SW 1271 (cell line): ENCODE measurements at regions not wholly inside any gene's neighbourhood (a gene's known extent, or its start where the extent isn't known, plus 50 kb on each side); places are given as distances from the start of the nearest gene placed in this dataset.
"Not testable (repeated sequence)": the region's sequence is repeated elsewhere in the genome, so short reads cannot be mapped to it uniquely, and the experiment has no call there.

Experiments used
- DNase-seq, 2 experiments: peaks; one replicate each; lab custom pipeline; 2025; lab: John Stamatoyannopoulos, UW

GRCh38 chr15:69602921-69603320, 150.3 kb downstream of the RPLP1 start:
- no peak for DNase-seq

- no peak for DNase-seq
These were observed 150.9 kb downstream of the RPLP1 start for GRCh38 chr15:69603369-69604071.

- DNase-seq: no peak
These were observed 151.4 kb downstream of the RPLP1 start for GRCh38 chr15:69604072-69604411.

- DNase-seq: no peak
These were observed 153.5 kb downstream of the RPLP1 start for GRCh38 chr15:69606144-69606543.

GRCh38 chr15:69606921-69607500, 154.4 kb downstream of the RPLP1 start:
- no peak for DNase-seq

- no peak for DNase-seq
These were observed 156.0 kb downstream of the RPLP1 start for GRCh38 chr15:69608661-69609060.

- DNase-seq: no peak
These were observed 156.6 kb downstream of the RPLP1 start for GRCh38 chr15:69609176-69609575.

GRCh38 chr15:69609776-69610175, 157.2 kb downstream of the RPLP1 start:
- DNase-seq: no peak

- no peak for DNase-seq
These were observed 157.7 kb downstream of the RPLP1 start for GRCh38 chr15:69610277-69610676.

GRCh38 chr15:69610858-69611257, 158.2 kb downstream of the RPLP1 start:
- DNase-seq: no peak

GRCh38 chr15:69612112-69612511, 159.5 kb downstream of the RPLP1 start:
- DNase-seq: no peak

GRCh38 chr15:69613182-69613581, 160.6 kb downstream of the RPLP1 start:
- DNase-seq: no peak

GRCh38 chr15:69613988-69614387, 161.4 kb downstream of the RPLP1 start:
- no peak for DNase-seq

- DNase-seq: no peak
These were observed 163.1 kb downstream of the RPLP1 start for GRCh38 chr15:69615736-69616135.

- DNase-seq: no peak
These were observed 163.9 kb downstream of the RPLP1 start for GRCh38 chr15:69616558-69616957.

- not testable (repeated sequence) for DNase-seq
These were observed 164.5 kb downstream of the RPLP1 start for GRCh38 chr15:69617144-69617543.

- DNase-seq: no peak
These were observed 171.0 kb downstream of the RPLP1 start for GRCh38 chr15:69623392-69624154.

- DNase-seq: no peak
These were observed 171.5 kb downstream of the RPLP1 start for GRCh38 chr15:69624155-69624520.

- DNase-seq: no peak
These were observed 172.2 kb downstream of the RPLP1 start for GRCh38 chr15:69624816-69625215.

GRCh38 chr15:69625328-69625727, 172.7 kb downstream of the RPLP1 start:
- DNase-seq: no peak

- no peak for DNase-seq
These were observed 173.8 kb downstream of the RPLP1 start for GRCh38 chr15:69626095-69627066.

- DNase-seq: no peak
These were observed 175.0 kb downstream of the RPLP1 start for GRCh38 chr15:69627548-69628158.
